ENCODE measurements at regions not wholly inside any gene's neighbourhood (a gene's known extent, or its start where the extent isn't known, plus 50 kb on each side); places are given as distances from the start of the nearest gene placed in this dataset.

DNA sequence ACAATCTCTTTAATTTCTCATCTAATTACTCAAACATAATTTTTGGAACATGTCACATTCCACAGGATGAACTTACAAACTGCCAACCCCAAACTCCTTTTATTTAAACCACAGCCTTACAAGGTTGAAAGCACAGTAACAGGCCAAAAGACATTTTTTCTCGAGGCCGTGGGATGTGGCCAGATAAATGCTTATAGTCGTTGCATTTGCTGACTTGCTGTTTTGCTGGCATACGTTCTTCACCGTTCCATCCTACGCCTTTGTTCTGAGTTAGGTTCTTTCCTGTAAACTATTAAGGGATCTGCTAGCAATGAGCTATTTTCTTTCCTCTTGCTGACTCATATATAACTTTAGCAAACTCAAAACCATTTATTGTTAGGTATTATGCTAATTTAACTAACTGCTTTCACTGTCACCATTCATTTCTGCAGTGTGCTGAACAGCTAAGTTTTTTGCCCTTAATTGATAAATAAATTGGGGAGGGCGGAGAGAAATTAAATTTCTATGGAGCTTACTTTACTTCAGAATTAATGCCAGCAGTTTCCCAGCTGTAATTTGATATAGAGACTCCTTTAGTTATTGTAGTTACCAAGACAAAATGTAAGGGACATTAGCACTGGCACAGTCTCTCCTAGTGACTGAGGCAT lies 135.1 kb upstream of the PACRGL start:
- no peaks in the 10 kb centered on the region for H3K4me1 ChIP-seq (ENCODE audit: insufficient read depth, low read length, poor library complexity, severe bottlenecking)
- intact Hi-C loops (cut with micrococcal nuclease; ENCODE audit: unreplicated experiment), result no loop called here
- H3K9me2 ChIP-seq (ENCODE audit: insufficient read depth, low read length), result no peaks in the 10 kb centered on the region
- CTCF ChIA-PET (ENCODE audit: unreplicated experiment), result no interaction called here
- no peak overlapping the region for H3K4me2 ChIP-seq (ENCODE audit: low read length)
- no peak overlapping the region for H3K4me3 ChIP-seq (ENCODE audit: low read depth, low read length, poor library complexity, severe bottlenecking)
- POLR2A ChIA-PET, result interaction anchor here (0.5 to 0.6 kb wide), 2 partner anchors 27 to 1696 kb away, joined by 3 read pairs; no protein-coding TSS in a partner anchor
- DNase-seq (ENCODE audit: low spot score), result no peak
- TF ChIP-seq EZH2phosphoT487 (IDR thresholded peaks at IDR 0.05; ENCODE audit: borderline replicate concordance, low read depth, low read length), result no peak
- TF ChIP-seq, protein P1, sequence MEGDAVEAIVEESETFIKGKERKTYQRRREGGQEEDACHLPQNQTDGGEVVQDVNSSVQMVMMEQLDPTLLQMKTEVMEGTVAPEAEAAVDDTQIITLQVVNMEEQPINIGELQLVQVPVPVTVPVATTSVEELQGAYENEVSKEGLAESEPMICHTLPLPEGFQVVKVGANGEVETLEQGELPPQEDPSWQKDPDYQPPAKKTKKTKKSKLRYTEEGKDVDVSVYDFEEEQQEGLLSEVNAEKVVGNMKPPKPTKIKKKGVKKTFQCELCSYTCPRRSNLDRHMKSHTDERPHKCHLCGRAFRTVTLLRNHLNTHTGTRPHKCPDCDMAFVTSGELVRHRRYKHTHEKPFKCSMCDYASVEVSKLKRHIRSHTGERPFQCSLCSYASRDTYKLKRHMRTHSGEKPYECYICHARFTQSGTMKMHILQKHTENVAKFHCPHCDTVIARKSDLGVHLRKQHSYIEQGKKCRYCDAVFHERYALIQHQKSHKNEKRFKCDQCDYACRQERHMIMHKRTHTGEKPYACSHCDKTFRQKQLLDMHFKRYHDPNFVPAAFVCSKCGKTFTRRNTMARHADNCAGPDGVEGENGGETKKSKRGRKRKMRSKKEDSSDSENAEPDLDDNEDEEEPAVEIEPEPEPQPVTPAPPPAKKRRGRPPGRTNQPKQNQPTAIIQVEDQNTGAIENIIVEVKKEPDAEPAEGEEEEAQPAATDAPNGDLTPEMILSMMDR (conservative IDR thresholded peaks at IDR 0.05; ENCODE audit: low read length), result no peak
- no peak overlapping the region for H2AFZ ChIP-seq (ENCODE audit: low read length)
- H4K20me1 ChIP-seq (ENCODE audit: insufficient read depth, low read length), result no peaks in the 10 kb centered on the region
- H3K79me2 ChIP-seq (ENCODE audit: insufficient read depth, low read depth, low read length), result no peaks in the 10 kb centered on the region
- no peak overlapping the region for H3K27ac ChIP-seq (ENCODE audit: low read depth, low read length, poor library complexity, severe bottlenecking)
- H3K9me3 ChIP-seq (ENCODE audit: low read length), result no peaks in the 10 kb centered on the region
- H3K36me3 ChIP-seq (ENCODE audit: insufficient read depth, low read length), result no peaks in the 10 kb centered on the region
- BruUV-seq (replicated peaks), result no TSS peak

DNA sequence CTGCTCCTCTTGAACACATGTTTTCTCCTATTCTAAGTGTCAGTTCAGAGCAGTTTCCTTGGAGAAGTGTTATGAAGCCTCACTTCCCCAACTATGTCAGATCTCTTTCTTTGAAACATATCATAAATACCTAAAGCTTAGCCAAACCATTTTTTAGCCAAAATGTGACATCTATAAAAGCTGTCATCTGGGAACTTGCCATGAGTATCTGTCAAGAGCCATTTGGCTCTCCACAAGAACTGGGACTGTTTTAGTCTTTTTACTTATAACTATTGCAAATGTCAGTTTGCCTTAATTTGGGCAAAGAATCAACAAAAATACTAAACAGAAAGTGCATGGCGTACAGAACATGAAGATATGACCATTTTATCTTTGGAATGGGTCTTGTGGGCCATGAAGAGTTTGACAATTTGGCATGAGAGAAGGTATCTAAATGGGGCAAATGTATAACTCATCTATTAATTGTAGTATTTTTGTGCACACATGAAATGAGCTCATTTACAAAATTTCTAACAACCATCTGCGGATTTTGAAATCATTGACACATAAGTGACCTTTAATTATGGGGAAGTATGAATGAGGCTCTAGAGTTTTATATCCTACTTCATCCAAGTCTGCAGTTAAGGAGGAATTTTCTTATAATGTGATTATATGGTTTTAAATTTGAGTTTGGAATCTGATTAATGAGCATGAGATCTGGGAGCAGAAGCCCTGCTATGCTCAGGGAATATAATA lies 129.1 kb upstream of the PACRGL start:
- CTCF ChIA-PET (ENCODE audit: unreplicated experiment), result no interaction called here
- H3K4me1 ChIP-seq (ENCODE audit: insufficient read depth, low read length, poor library complexity, severe bottlenecking), result no peaks in the 10 kb centered on the region
- H2AFZ ChIP-seq (ENCODE audit: low read length), result no peak overlapping the region
- H3K9me3 ChIP-seq (ENCODE audit: low read length), result no peaks in the 10 kb centered on the region
- BruUV-seq (replicated peaks), result no TSS peak
- no peak for DNase-seq (ENCODE audit: low spot score)
- H3K9me2 ChIP-seq (ENCODE audit: insufficient read depth, low read length), result no peaks in the 10 kb centered on the region
- TF ChIP-seq, protein P1 (conservative IDR thresholded peaks at IDR 0.05; ENCODE audit: low read length), result no peak
- no peak for TF ChIP-seq EZH2phosphoT487 (IDR thresholded peaks at IDR 0.05; ENCODE audit: borderline replicate concordance, low read depth, low read length)
- H3K4me3 ChIP-seq (ENCODE audit: low read depth, low read length, poor library complexity, severe bottlenecking), result no peak overlapping the region
- H3K4me2 ChIP-seq (ENCODE audit: low read length), result no peak overlapping the region
- H4K20me1 ChIP-seq (ENCODE audit: insufficient read depth, low read length), result no peaks in the 10 kb centered on the region
- H3K27ac ChIP-seq (ENCODE audit: low read depth, low read length, poor library complexity, severe bottlenecking), result no peak overlapping the region
- POLR2A ChIA-PET, result interaction anchor here (0.6 kb wide), 1 partner anchor 1886 kb away, joined by 3 read pairs; no protein-coding TSS in a partner anchor
- intact Hi-C loops (cut with micrococcal nuclease; ENCODE audit: unreplicated experiment), result no loop called here
- H3K79me2 ChIP-seq (ENCODE audit: insufficient read depth, low read depth, low read length), result no peaks in the 10 kb centered on the region
- H3K36me3 ChIP-seq (ENCODE audit: insufficient read depth, low read length), result no peaks in the 10 kb centered on the region

DNA sequence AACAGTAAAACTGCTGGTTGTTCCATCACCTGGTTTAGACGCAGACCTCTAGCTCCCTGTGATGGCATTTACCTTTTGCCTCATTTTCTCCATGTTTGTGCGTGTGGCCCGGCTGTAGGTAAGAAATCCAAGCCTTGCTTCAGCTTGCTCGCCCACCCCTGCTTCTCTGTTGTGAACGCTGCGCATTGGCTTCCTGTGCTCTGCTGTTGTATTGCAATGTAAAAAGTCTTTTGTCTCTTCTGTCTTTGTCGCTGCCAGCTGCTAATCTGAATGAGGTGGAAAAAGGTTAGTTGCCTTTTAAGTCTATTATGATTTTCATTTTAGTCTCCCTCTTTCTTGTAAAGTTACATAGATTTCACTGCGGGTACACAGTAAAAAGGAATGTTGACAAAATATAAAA lies 127.3 kb upstream of the PACRGL start:
- H3K36me3 ChIP-seq (ENCODE audit: insufficient read depth, low read length), result no peaks in the 10 kb centered on the region
- intact Hi-C loops (cut with micrococcal nuclease; ENCODE audit: unreplicated experiment), result no loop called here
- ChIA-PET POLR2A (no interaction called here), CTCF (ENCODE audit: unreplicated experiment) (no interaction called here)
- no peaks in the 10 kb centered on the region for H3K4me1 ChIP-seq (ENCODE audit: insufficient read depth, low read length, poor library complexity, severe bottlenecking)
- no peaks in the 10 kb centered on the region for H3K79me2 ChIP-seq (ENCODE audit: insufficient read depth, low read depth, low read length)
- H3K9me2 ChIP-seq (ENCODE audit: insufficient read depth, low read length), result no peaks in the 10 kb centered on the region
- no peaks in the 10 kb centered on the region for H3K9me3 ChIP-seq (ENCODE audit: low read length)
- H2AFZ ChIP-seq (ENCODE audit: low read length), result no peak overlapping the region
- DNase-seq (ENCODE audit: low spot score), result no peak
- no peak overlapping the region for H3K27ac ChIP-seq (ENCODE audit: low read depth, low read length, poor library complexity, severe bottlenecking)
- BruUV-seq (replicated peaks), result no TSS peak
- H4K20me1 ChIP-seq (ENCODE audit: insufficient read depth, low read length), result no peaks in the 10 kb centered on the region
- TF ChIP-seq, protein P1 (conservative IDR thresholded peaks at IDR 0.05; ENCODE audit: low read length), result no peak
- TF ChIP-seq EZH2phosphoT487 (IDR thresholded peaks at IDR 0.05; ENCODE audit: borderline replicate concordance, low read depth, low read length), result no peak
- H3K4me2 ChIP-seq (ENCODE audit: low read length), result no peak overlapping the region
- no peak overlapping the region for H3K4me3 ChIP-seq (ENCODE audit: low read depth, low read length, poor library complexity, severe bottlenecking)

Data from OCI-LY7 (cell line).